ENCODE measurements at regions not wholly inside any gene's neighbourhood (a gene's known extent, or its start where the extent isn't known, plus 50 kb on each side); places are given as distances from the start of the nearest gene placed in this dataset.

GRCh38 chr2:107108556-107108955, 222.6 kb upstream of the ST6GAL2 start:
- TF ChIP-seq ZFX (CRISPR knock-in tag; IDR thresholded peaks at IDR 0.05) (no peak), ZNF717 (CRISPR knock-in tag; IDR thresholded peaks at IDR 0.05) (no peak), ESRRA (IDR thresholded peaks at IDR 0.05; ENCODE audit: borderline replicate concordance, low read depth) (no peak)

Data from K562 (cell line).